ENCODE measurements at regions not wholly inside any gene's neighbourhood (a gene's known extent, or its start where the extent isn't known, plus 50 kb on each side); places are given as distances from the start of the nearest gene placed in this dataset.
"Not testable (repeated sequence)": the region's sequence is repeated elsewhere in the genome, so short reads cannot be mapped to it uniquely, and the experiment has no call there.

- DNase-seq = no peak
These were observed 132.1 kb upstream of the KCNG1 start for GRCh38 chr20:51154708-51155690.

GRCh38 chr20:51153867-51154707 is 131.2 kb upstream of the KCNG1 start:
- no peak for DNase-seq

- no peak for DNase-seq
These were observed 126.0 kb upstream of the KCNG1 start for GRCh38 chr20:51148941-51149340.

- DNase-seq = no peak
These were observed 121.6 kb upstream of the KCNG1 start for GRCh38 chr20:51144476-51144875.

- no peak for DNase-seq
These were observed 120.7 kb upstream of the KCNG1 start for GRCh38 chr20:51143652-51144051.

- no peak for DNase-seq
These were observed 119.5 kb upstream of the KCNG1 start for GRCh38 chr20:51142448-51142847.

- DNase-seq = no peak
These were observed 117.8 kb upstream of the KCNG1 start for GRCh38 chr20:51140671-51141070.

GRCh38 chr20:51139891-51140290 is 117.0 kb upstream of the KCNG1 start:
- no peak for DNase-seq

- no peak for DNase-seq
These were observed 115.7 kb upstream of the KCNG1 start for GRCh38 chr20:51138576-51138975.

GRCh38 chr20:51137461-51137860 is 114.6 kb upstream of the KCNG1 start:
- no peak for DNase-seq

- DNase-seq = no peak
These were observed 113.2 kb upstream of the KCNG1 start for GRCh38 chr20:51135926-51136715.

GRCh38 chr20:51134405-51134804 is 111.5 kb upstream of the KCNG1 start:
- no peak for DNase-seq

GRCh38 chr20:51132279-51132678 is 109.4 kb upstream of the KCNG1 start:
- DNase-seq = no peak

GRCh38 chr20:51131811-51132210 is 108.9 kb upstream of the KCNG1 start:
- no peak for DNase-seq

- DNase-seq = no peak
These were observed 106.4 kb upstream of the KCNG1 start for GRCh38 chr20:51129147-51129776.

- DNase-seq = no peak
These were observed 105.3 kb upstream of the KCNG1 start for GRCh38 chr20:51128198-51128597.

- no peak for DNase-seq
These were observed 104.8 kb upstream of the KCNG1 start for GRCh38 chr20:51127713-51128112.

- DNase-seq = no peak
These were observed 103.4 kb upstream of the KCNG1 start for GRCh38 chr20:51126337-51126736.

GRCh38 chr20:51125780-51126179 is 102.9 kb upstream of the KCNG1 start:
- DNase-seq = no peak

- DNase-seq = no peak
These were observed 102.2 kb upstream of the KCNG1 start for GRCh38 chr20:51125105-51125504.

- not testable (repeated sequence) for DNase-seq
These were observed 101.0 kb upstream of the KCNG1 start for GRCh38 chr20:51123887-51124286.

GRCh38 chr20:51122931-51123658 is 100.2 kb upstream of the KCNG1 start:
- DNase-seq = no peak
